Pancreas (tissue), 10 donors: ENCODE measurements at regions not wholly inside any gene's neighbourhood (a gene's known extent, or its start where the extent isn't known, plus 50 kb on each side); places are given as distances from the start of the nearest gene placed in this dataset.

Experiments used
- ATAC-seq, 4 donors: fragments of 200-7000 bp; cut with Tn5 transposase; one replicate each; pipeline versions ENCODE4 v1.8.0 to v1.9.1; 2020; ENCODE audit warnings: mild to moderate bottlenecking in 4 of 4, moderate library complexity in 4 of 4
- DNase-seq, 6 donors: peaks; one replicate each; pipeline ENCODE4 v3.0.0-alpha.2; 2020
- FAIRE-seq: peaks from 2 replicates; lab custom pipeline; 2012; peaks lifted over from hg19 to GRCh38; lab: Jason Lieb, UNC
- H3K27ac ChIP-seq, 4 donors: fragments of 200-600 bp; sonication (generic); 1 replicate in 3 of 4; 2 replicates in 1 of 4; pipeline versions ENCODE4 v1.5.0 to v1.8.0; 2020
- H3K27me3 ChIP-seq, 4 donors: fragments of 200-600 bp; one replicate each; pipeline ENCODE4 v1.8.0; 2021
- H3K36me3 ChIP-seq, 3 donors: fragments of 200-600 bp; sonication (generic) in 1 of 3; one replicate each; pipeline versions ENCODE4 v1.5.0 to v1.8.0; 2020 to 2021
- H3K4me1 ChIP-seq, 3 donors: fragments of 200-600 bp; one replicate each; pipeline ENCODE4 v1.8.0; 2021
- H3K4me3 ChIP-seq, 4 donors: fragments of 200-600 bp; sonication (generic) in 2 of 4; one replicate each; pipeline versions ENCODE4 v1.5.0 to v1.8.0; 2020 to 2021
- H3K9me3 ChIP-seq, 4 donors: fragments of 200-600 bp; one replicate each; pipeline ENCODE4 v1.8.0; 2021
- CTCF ChIP-seq, 4 donors: fragments of 200-600 bp; sonication (generic) in 3 of 4; IDR thresholded peaks; one replicate each; pipeline versions ENCODE4 v1.5.0 to v1.8.0; 2021; ENCODE audit warnings: antibody characterized with exemption in 4 of 4
- WGBS, 2 donors: extraction: QIAGEN DNeasy Blood & Tissue Kit; methylation state at CpG; one replicate each; pipeline ENCODE4 v1.1.7; 2013; 5-methylcytosine and 5-hydroxymethylcytosine counted together
- intact Hi-C, 3 donors: fragments of 100-400 bp; cut with DNase I; formaldehyde crosslinking; loops; one replicate each; pipeline versions ENCODE4 v1.11.1 to v1.14.2; 2022
- donor health status: healthy with polysubstance abuse.
- donor health status: DM: no; HTN: no; CAD: no; lungs with moderate emphysema.
- donor health status: DM: no; HTN: no; CAD: no.
- donor health status: control.
- donor health status: control.
- donor health status: Bipolar disorder and iron deficiency.
- donor health status: DM: yes; HTN: yes; CAD: no.
- donor health status: DM: no; HTN: no; CAD: no.
- donor health status: DM: no; HTN: no; CAD: no.
- donor health status: DM: yes; HTN: yes; CAD: no.

- intact Hi-C loops, result no loop called here
- H3K27ac ChIP-seq, result no peak overlapping the region
- no peak for TF ChIP-seq CTCF (IDR thresholded peaks at IDR 0.05)
- ATAC-seq (no peak), DNase-seq (no peak), FAIRE-seq (no peak)
- H3K27me3 ChIP-seq, result no peaks in the 10 kb centered on the region
- peaks cover 0 to 11% (median 0%) of the 10 kb centered on the region in 3 donors for H3K4me1 ChIP-seq
- no peaks in the 10 kb centered on the region for H3K36me3 ChIP-seq
- H3K9me3 ChIP-seq, result no peaks in the 10 kb centered on the region
- 92 to 95% methylated on average over 4 of the region's 4 CpGs for WGBS, 2 donors
- H3K4me3 ChIP-seq, result no peak overlapping the region
These were observed 243.3 kb upstream of the REG3G start for GRCh38 chr2:78782196-78782595.

GRCh38 chr2:78811955-78812610, 213.4 kb upstream of the REG3G start:
- no peaks in the 10 kb centered on the region for H3K27me3 ChIP-seq
- 63 to 68% methylated on average over 3 of the region's 3 CpGs for WGBS, 2 donors
- no peak overlapping the region for H3K4me3 ChIP-seq
- no peak for TF ChIP-seq CTCF (IDR thresholded peaks at IDR 0.05)
- no peak overlapping the region for H3K27ac ChIP-seq
- no peaks in the 10 kb centered on the region for H3K9me3 ChIP-seq
- H3K36me3 ChIP-seq, result no peaks in the 10 kb centered on the region
- ATAC-seq, result no peak
- H3K4me1 ChIP-seq, result no peaks in the 10 kb centered on the region
- no peak for DNase-seq
- FAIRE-seq, result no peak
- intact Hi-C loops, result no loop called here

GRCh38 chr2:78814331-78814986, 211.0 kb upstream of the REG3G start:
- Histone ChIP-seq H3K27me3 (no peaks in the 10 kb centered on the region), H3K4me3 (no peak overlapping the region), H3K9me3 (no peaks in the 10 kb centered on the region), H3K4me1 (no peaks in the 10 kb centered on the region), H3K36me3 (no peaks in the 10 kb centered on the region), H3K27ac (no peak overlapping the region)
- WGBS, 2 donors, result 78 to 87% methylated on average over 12 of the region's 12 CpGs
- ATAC-seq, result no peak
- intact Hi-C loops, result no loop called here
- DNase-seq, result no peak
- no peak for FAIRE-seq
- TF ChIP-seq CTCF (IDR thresholded peaks at IDR 0.05), result no peak

GRCh38 chr2:78817430-78817829, 208.1 kb upstream of the REG3G start:
- DNase-seq (no peak), ATAC-seq (no peak), FAIRE-seq (no peak)
- intact Hi-C loops, result no loop called here
- Histone ChIP-seq H3K9me3 (no peaks in the 10 kb centered on the region), H3K4me1 (no peaks in the 10 kb centered on the region), H3K36me3 (no peaks in the 10 kb centered on the region), H3K4me3 (no peak overlapping the region), H3K27ac (no peak overlapping the region), H3K27me3 (no peaks in the 10 kb centered on the region)
- 68 to 77% methylated on average over 4 of the region's 4 CpGs for WGBS, 2 donors
- no peak for TF ChIP-seq CTCF (IDR thresholded peaks at IDR 0.05)

- WGBS, 2 donors, result 44 to 48% methylated on average over 2 of the region's 2 CpGs
These were observed 193.0 kb upstream of the REG3G start for GRCh38 chr2:78832481-78832880.

More at GRCh38 chr2:78832481-78832880, 193.0 kb upstream of the REG3G start:
- no peak for FAIRE-seq
- Histone ChIP-seq H3K9me3 (no peaks in the 10 kb centered on the region), H3K4me3 (no peak overlapping the region), H3K36me3 (no peaks in the 10 kb centered on the region), H3K27ac (no peak overlapping the region), H3K27me3 (no peaks in the 10 kb centered on the region), H3K4me1 (no peaks in the 10 kb centered on the region)
- no peak for ATAC-seq
- intact Hi-C loops, result no loop called here
- no peak for TF ChIP-seq CTCF (IDR thresholded peaks at IDR 0.05)
- DNase-seq, result no peak
